Fibroblast of lung (primary cell): ENCODE measurements at regions not wholly inside any gene's neighbourhood (a gene's known extent, or its start where the extent isn't known, plus 50 kb on each side); places are given as distances from the start of the nearest gene placed in this dataset.

Source experiments
- DNase-seq, 2 donors: peaks; one replicate each; pipeline versions ENCODE4 v3.0.0 to v3.0.0-alpha.2; 2010; ENCODE audit warnings: low read depth in 2 of 2
- H2AFZ ChIP-seq: 2 replicates; pipeline ENCODE4 v1.5.1; 2012; ENCODE audit warnings: low read length, control low read depth, inconsistent platforms
- H3K27ac ChIP-seq: 2 replicates; pipeline ENCODE4 v1.5.1; 2011; ENCODE audit warnings: low read length, control low read depth; ENCODE audit not compliant: insufficient read depth
- H3K27me3 ChIP-seq: 2 replicates; pipeline ENCODE4 v1.5.1; 2011; ENCODE audit warnings: mild to moderate bottlenecking, low read length; ENCODE audit not compliant: control insufficient read depth, insufficient read depth
- H3K36me3 ChIP-seq: 2 replicates; pipeline ENCODE4 v1.5.1; 2011; ENCODE audit warnings: low read length; ENCODE audit not compliant: control insufficient read depth, insufficient read depth
- H3K4me1 ChIP-seq: 2 replicates; pipeline ENCODE4 v1.5.1; 2011; ENCODE audit warnings: low read length; ENCODE audit not compliant: control insufficient read depth, insufficient read depth; ENCODE audit errors: extremely low read depth
- H3K4me2 ChIP-seq: 2 replicates; pipeline ENCODE4 v1.5.1; 2011; ENCODE audit warnings: low read length, control low read depth; ENCODE audit not compliant: insufficient read depth; ENCODE audit errors: extremely low read depth
- H3K4me3 ChIP-seq, 4 experiments: fragments of 200-600 bp in 1 of 4; sonication (generic) in 1 of 4; replicated peaks in 1 of 4; 2 replicates each; pipeline ENCODE4 v1.5.1; 2011 to 2016; ENCODE audit warnings: low read length in 4 of 4, low read depth in 3 of 4, mild to moderate bottlenecking in 3 of 4, control low read depth in 2 of 4, inconsistent platforms in 1 of 4, mixed read lengths in 1 of 4; ENCODE audit not compliant: insufficient read depth in 1 of 4; ENCODE audit errors: control extremely low read depth in 1 of 4
- H3K79me2 ChIP-seq: 2 replicates; pipeline ENCODE4 v1.5.1; 2012; ENCODE audit warnings: mild to moderate bottlenecking, low read length, inconsistent platforms; ENCODE audit not compliant: control insufficient read depth, insufficient read depth
- H3K9ac ChIP-seq: 2 replicates; pipeline ENCODE4 v1.5.1; 2011; ENCODE audit warnings: mild to moderate bottlenecking, low read length, control low read depth; ENCODE audit not compliant: insufficient read depth
- H3K9me3 ChIP-seq: 2 replicates; pipeline ENCODE4 v1.5.1; 2012; ENCODE audit warnings: low read depth, low read length; ENCODE audit not compliant: control insufficient read depth, insufficient read depth
- H4K20me1 ChIP-seq: 2 replicates; pipeline ENCODE4 v1.5.1; 2011; ENCODE audit warnings: low read length; ENCODE audit not compliant: control insufficient read depth, insufficient read depth; ENCODE audit errors: extremely low read depth
- CTCF ChIP-seq, 2 donors: IDR thresholded peaks in 1 of 2; conservative IDR thresholded peaks in 1 of 2; 1 replicate in 1 of 2; 2 replicates in 1 of 2; pipeline ENCODE4 v1.5.1; 2011 to 2012; ENCODE audit warnings: low read length in 2 of 2, control low read depth in 1 of 2, inconsistent platforms in 1 of 2, low read depth in 1 of 2, mild to moderate bottlenecking in 1 of 2
- EZH2 ChIP-seq: IDR thresholded peaks from 2 replicates; pipeline ENCODE4 v1.5.1; 2012; ENCODE audit warnings: low read length, control low read depth, mild to moderate bottlenecking; ENCODE audit errors: missing control alignments

DNA sequence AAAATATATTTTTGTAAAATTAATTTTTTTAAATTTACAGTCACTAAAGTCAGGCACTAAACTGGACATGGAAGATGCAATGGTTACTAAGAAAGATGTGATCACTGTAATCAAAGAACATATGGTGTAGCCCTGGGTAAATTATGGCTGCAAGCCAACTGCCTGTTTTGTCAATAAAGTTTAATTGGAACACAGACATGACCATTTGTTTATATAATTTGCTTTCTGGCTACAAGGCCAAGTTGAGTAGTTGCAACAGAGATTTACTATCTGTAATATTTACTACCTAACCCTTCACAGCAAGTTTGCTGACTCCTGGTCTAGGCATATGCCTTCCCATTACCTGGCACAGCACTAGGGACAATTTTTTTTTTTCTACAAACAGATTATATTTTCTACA, 448.9 kb downstream of the ADRA2A start:
- TF ChIP-seq CTCF (conservative IDR thresholded peaks at IDR 0.05 in 1 of 2, IDR thresholded peaks at IDR 0.05 in 1 of 2; ENCODE audit: low read depth in 1 of 2, low read length in 2 of 2) (no peak), EZH2 (no peak)
- no peaks in the 10 kb centered on the region for H4K20me1 ChIP-seq
- H3K79me2 ChIP-seq, result no peaks in the 10 kb centered on the region
- H3K4me2 ChIP-seq, result no peak overlapping the region
- no peak overlapping the region for H3K27ac ChIP-seq
- no peak overlapping the region for H3K9ac ChIP-seq
- no peaks in the 10 kb centered on the region for H3K36me3 ChIP-seq
- H3K4me3 ChIP-seq, result no peak overlapping the region
- no peaks in the 10 kb centered on the region for H3K4me1 ChIP-seq
- H3K9me3 ChIP-seq, result no peaks in the 10 kb centered on the region
- no peak for DNase-seq
- H2AFZ ChIP-seq, result no peak overlapping the region
- no peaks in the 10 kb centered on the region for H3K27me3 ChIP-seq

DNA sequence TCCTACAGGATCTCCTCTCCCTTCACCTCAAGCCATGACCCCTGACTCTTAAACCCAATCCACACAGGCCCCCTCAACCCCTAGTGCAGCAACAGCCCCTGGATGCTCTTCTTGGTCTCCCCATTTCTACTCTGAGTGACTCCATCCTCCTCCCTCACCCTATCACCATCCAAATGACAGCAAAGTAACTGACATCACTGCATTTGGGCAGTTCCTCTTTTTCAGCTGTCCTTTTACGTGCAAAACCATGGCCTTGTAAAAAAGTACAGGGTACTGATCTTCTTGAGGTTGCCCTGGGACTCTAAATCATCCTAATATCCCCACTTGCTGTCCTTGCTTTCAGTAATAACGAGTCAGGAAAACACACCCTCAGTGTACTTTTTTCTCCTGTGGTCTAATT, 454.9 kb downstream of the ADRA2A start:
- Histone ChIP-seq H4K20me1 (no peaks in the 10 kb centered on the region), H3K9me3 (no peaks in the 10 kb centered on the region), H3K27me3 (no peaks in the 10 kb centered on the region), H3K4me1 (no peaks in the 10 kb centered on the region), H3K79me2 (no peaks in the 10 kb centered on the region), H3K36me3 (no peaks in the 10 kb centered on the region), H3K9ac (no peak overlapping the region), H3K4me3 (no peak overlapping the region), H2AFZ (no peak overlapping the region), H3K27ac (no peak overlapping the region), H3K4me2 (no peak overlapping the region)
- DNase-seq, result no peak
- no peak for TF ChIP-seq EZH2
- TF ChIP-seq CTCF (conservative IDR thresholded peaks at IDR 0.05 in 1 of 2, IDR thresholded peaks at IDR 0.05 in 1 of 2; ENCODE audit: low read depth in 1 of 2, low read length in 2 of 2), result no peak

DNA sequence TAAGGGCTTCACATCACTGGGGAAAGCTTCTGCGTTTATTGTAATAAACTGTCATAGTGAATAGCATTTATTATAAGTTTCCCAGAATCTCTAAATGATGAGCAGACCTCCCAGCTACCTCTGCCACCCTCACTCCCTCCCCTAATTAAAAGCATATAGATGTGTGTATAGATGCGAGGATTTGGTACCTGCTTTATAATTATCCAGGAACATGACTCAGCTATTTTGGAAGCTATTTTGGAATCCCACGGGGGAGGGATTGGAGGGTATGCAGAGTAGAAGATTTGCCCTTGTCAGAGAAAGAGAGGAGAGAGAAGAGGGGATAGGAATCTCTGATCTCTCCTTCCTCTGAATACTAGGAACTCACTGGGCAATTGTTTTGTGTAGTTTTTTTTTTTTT, 455.3 kb downstream of the ADRA2A start:
- H3K36me3 ChIP-seq, result no peaks in the 10 kb centered on the region
- TF ChIP-seq CTCF (conservative IDR thresholded peaks at IDR 0.05 in 1 of 2, IDR thresholded peaks at IDR 0.05 in 1 of 2; ENCODE audit: low read depth in 1 of 2, low read length in 2 of 2) (no peak), EZH2 (no peak)
- H3K4me1 ChIP-seq, result no peaks in the 10 kb centered on the region
- no peak overlapping the region for H3K4me2 ChIP-seq
- no peaks in the 10 kb centered on the region for H3K27me3 ChIP-seq
- H3K4me3 ChIP-seq, result no peak overlapping the region
- H3K27ac ChIP-seq, result no peak overlapping the region
- no peaks in the 10 kb centered on the region for H3K79me2 ChIP-seq
- no peak overlapping the region for H2AFZ ChIP-seq
- H3K9ac ChIP-seq, result no peak overlapping the region
- H4K20me1 ChIP-seq, result no peaks in the 10 kb centered on the region
- DNase-seq, result no peak
- H3K9me3 ChIP-seq, result no peaks in the 10 kb centered on the region
